Activated CD4-positive, alpha-beta T cell treated with anti-CD3 and anti-CD28 coated beads, Interleukin-2, amount 50 U/mL, for 16 hours (primary cell): ENCODE measurements at regions not wholly inside any gene's neighbourhood (a gene's known extent, or its start where the extent isn't known, plus 50 kb on each side); places are given as distances from the start of the nearest gene placed in this dataset.
A peak's percentile ranks its signal among the peaks of the same experiment; 100 is the strongest.
"Not testable (repeated sequence)": the region's sequence is repeated elsewhere in the genome, so short reads cannot be mapped to it uniquely, and the experiment has no call there.

Source experiments
- DNase-seq: peaks from one replicate; pipeline ENCODE4 v3.0.0-alpha.2; 2020

DNA sequence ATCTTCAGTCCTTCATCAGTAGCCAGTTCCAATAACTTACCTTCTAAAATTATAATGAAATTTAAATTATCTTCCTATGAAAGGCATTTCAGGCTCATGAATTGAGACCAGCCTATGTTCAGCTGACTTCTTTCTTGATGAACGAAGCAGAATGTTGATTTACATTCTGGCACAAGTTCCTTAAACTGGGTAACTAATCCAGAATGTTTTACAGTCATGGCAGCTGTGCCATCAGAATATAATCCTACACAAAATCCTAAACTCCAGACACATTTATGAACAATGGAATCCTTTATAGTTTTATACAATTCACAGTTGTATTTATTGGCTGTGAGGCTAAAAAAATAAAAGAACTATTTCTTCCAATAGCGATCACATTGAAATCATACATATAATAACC is 97.3 kb upstream of the CPM start:
- DNase-seq = no peak

DNA sequence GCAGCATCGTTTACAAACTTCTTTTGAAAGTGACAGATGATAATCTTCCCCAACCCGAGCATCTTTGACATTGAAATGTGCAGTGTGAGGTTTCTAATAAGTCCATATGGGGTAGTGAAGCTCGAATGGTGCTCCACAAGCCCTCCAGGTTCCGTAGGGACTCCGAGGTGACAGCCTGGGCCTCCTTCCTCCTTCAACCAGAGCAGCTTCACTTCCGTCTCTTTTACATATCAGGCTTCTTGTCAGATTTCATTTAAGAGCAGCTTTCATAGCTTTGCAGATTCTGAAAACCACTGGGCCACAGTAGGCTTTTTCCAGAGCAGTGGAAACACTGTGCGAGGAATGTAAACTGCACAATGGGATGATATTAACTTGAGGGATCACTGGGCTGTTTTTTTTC is 103.6 kb upstream of the CPM start:
- DNase-seq = no peak

GRCh38 chr12:69036999-69037398 is 104.0 kb upstream of the CPM start:
- no peak for DNase-seq

DNA sequence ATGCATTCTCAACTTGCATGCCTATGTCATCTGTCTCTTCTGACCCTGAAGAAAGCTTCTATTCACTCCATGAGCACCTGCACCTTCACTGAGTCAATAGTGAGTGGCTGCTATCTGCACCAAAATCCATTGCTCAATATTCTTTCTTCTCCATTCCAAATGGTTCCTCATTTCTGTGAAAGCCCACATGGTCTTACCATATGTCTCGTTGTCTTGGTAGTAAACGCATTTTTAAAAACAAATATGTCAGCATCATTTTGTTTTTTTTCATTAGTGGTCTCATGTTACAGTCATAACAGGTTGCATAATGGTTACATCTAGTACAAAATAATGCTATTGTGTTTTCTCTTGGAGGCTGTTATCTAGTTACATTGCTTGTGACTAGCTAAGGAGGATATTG is 106.9 kb upstream of the CPM start:
- DNase-seq = no peak

- no peak for DNase-seq
Observed at GRCh38 chr12:69042557-69042956, 109.6 kb upstream of the CPM start.

GRCh38 chr12:69042970-69043369 is 110.0 kb upstream of the CPM start:
- DNase-seq = no peak

- no peak for DNase-seq
Observed at GRCh38 chr12:69044887-69045286, 111.9 kb upstream of the CPM start.

DNA sequence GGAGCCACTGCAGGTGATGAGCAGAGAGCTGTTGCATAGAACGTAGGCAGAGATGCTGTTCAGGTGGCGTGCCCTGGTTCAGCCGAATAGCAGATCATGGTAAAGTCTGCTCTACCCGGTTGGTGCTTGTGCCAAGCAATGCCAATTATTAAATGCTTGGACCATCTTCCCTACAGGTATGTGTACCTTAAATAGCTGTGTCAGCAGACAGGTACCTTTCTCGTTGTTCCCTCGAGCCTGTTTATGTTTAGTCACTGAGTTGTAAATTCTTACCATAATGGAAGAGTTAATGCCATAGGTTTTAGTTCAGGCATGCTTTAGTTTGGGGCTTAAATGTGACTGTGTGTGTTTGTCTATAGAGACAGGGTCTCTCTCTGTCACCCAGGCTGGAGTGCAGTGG is 112.5 kb upstream of the CPM start:
- no peak for DNase-seq

DNA sequence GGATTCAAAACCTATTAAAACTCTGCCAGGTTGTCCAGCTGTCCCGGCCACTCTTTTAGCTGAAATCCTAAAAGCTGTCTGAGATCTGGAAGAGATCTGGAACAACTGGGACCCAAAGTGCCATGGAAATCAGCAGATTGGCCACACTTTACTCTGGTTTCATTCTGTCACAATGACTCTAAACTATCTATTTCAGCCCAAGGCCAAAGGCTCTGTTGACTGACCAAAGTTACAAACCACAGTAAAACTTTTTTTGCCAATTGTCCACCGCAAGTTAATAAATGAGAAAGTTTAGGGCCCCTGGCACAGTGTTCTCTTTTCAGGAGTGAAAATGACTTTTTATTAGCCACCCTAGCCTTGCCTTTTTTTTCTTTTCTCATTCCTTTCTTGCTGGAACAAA is 113.4 kb upstream of the CPM start:
- DNase-seq = no peak

DNA sequence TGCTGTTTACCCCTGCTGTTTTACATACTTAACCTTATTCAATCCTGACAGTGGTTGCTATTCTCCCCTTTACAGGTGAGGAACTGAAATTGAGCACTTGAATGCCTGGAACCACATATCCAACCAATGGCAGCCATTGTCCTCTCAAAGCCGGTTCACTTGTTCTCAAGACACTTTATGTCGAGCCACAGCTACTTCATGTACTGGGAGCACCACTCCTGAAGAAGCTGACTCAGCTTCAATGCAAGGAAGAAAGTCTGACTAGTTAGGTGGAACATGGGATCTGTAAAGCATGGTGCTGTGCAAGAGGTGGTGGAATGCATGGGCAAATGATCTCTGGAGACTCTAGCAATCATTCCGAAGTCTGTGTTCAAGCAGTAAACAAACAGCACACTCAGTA is 113.9 kb upstream of the CPM start:
- DNase-seq = no peak

DNA sequence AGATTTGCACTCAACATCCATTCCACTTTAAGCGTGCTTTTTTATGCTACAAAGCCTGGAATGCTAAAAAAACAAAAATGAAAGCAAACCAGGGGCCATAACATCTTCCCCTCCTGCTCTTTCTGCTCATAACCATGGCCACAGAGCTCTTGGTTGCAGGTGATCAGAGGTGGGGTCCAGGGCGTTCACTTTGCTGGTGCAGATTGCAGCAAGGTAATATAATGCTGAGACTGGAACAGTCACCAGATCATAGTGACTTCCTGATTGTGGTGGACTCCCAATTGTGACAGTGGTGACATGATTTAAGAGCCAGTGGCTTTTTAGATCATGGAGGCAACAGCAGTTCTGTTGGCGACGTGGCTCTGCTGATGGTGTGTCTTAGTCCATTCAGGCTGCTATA is 115.0 kb upstream of the CPM start:
- DNase-seq = no peak

DNA sequence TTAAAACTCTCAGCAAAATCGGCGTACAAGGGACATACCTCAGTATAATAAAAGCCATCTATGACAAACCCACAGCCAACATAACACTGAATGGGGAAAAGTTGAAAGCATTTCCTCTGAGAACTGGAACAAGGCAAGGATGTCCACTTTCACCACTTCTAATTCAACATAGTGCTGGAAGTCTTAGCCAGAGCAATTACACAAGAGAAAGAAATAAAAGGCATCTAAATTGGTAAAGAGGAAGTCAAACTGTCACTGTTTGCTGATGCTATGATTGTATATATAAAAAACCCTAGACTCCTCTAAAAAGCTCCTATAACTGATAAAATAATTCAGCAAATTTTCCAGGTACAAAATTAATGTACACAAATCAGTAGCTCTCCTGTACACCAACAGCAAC is 116.9 kb upstream of the CPM start:
- DNase-seq = not testable (repeated sequence)

DNA sequence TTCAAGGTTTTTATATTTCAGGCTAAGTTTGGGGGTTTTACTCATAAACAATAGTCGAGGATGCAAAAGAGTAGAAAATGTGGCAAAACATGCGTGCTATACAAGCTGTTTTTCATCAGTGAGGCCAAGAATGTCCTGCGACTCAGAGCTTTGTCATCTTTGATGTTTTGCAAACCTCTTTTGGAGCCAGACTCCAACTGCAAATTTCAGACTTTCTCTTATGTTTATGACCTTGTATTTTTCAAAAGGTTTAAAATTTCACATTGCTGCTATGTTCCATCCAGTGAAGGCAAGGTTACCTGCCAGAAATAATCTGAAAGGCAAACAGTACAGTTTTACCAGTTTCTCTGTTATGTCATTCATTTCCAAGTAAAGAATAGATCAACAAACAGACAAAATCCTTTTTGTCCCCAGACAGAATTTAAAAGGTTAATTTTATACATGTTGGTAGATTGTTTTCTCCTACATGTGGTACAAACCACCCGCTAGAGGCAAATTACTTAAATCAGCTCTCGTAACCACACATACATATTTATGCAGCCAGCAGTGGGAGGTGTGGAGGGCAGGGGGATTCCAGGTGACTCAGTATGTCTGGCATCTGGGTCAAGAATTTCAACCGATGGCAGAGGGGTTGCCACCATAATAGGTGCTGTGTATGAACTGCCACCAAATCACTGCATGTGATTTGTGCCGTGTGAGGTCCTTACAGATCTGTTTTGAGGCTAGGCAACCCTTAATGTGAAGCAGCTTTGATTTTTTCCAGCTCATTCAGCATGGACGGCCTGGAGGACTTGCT is 119.8 kb upstream of the CPM start:
- DNase-seq = peak; percentile 82

GRCh38 chr12:69054343-69055056 is 121.5 kb upstream of the CPM start:
- DNase-seq = no peak

DNA sequence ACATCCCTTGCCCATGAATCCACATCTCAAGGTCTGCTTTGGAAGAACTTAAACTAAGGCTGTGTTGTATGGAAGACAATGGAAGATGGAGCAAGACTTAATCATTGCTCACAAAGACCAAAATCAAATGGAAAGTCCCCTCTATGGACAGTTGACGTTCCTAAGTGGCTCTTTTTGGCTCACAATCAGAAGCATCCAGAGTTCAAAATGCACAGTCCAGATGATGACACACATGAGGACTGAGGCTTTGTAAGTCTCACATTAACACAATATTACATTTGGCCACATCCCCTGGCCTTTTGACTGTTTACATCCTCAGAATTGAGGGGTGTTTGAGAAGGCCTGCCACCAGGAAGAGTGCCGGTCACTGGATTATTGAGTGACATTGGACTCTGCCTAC is 122.3 kb upstream of the CPM start:
- DNase-seq = no peak

- no peak for DNase-seq
Observed at GRCh38 chr12:69055706-69056105, 122.7 kb upstream of the CPM start.

- no peak for DNase-seq
Observed at GRCh38 chr12:69056743-69057515, 124.0 kb upstream of the CPM start.

- DNase-seq = no peak
Observed at GRCh38 chr12:69057742-69058141, 124.8 kb upstream of the CPM start.

GRCh38 chr12:69059465-69060457 is 126.8 kb upstream of the CPM start:
- DNase-seq = peak; percentile 80

DNA sequence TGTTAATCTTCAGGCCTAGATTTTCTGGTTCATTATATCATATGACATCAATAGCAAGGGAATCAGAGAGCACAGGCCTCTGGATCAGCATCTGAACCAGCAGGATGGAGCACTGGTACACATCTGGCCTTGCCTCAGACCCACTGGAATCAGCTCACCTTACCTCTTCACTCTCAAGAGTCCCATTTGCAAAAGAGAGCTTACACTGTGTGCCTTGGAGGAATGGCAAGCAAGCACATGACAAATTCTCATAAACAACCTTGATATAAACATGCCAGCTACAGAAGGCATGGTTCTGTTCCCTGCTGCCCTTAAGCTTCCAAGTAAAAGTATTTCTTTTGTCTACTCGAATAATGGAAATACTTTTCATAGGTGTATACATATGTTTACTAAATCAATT is 128.6 kb upstream of the CPM start:
- no peak for DNase-seq

- no peak for DNase-seq
Observed at GRCh38 chr12:69062621-69063237, 129.8 kb upstream of the CPM start.
